ENCODE measurements at regions not wholly inside any gene's neighbourhood (a gene's known extent, or its start where the extent isn't known, plus 50 kb on each side); places are given as distances from the start of the nearest gene placed in this dataset.

DNA sequence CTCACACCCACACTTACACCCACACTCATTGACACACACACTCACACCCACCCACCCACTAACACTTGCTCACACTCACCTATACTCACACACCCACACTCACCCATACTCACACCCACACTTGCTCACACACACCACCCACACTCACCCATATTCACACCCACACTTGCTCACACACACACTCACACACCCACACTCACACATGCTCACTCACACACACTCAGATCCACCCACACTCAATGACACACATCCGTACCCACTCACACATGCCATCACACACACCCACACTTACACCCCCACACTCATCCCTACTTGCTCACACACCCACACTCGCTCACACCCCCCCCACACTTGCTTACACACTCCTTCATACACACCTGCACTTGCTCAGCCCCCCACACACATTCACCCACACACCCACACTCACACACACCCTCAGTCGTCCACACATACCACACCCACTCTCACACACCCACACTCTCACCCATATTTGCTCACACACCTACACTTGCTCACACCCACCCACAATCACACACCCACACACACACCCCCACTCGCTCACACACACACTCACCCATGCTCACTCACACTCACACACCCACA lies 321.1 kb upstream of the N4BP1 start:
- DNase-seq, result no peak

DNA sequence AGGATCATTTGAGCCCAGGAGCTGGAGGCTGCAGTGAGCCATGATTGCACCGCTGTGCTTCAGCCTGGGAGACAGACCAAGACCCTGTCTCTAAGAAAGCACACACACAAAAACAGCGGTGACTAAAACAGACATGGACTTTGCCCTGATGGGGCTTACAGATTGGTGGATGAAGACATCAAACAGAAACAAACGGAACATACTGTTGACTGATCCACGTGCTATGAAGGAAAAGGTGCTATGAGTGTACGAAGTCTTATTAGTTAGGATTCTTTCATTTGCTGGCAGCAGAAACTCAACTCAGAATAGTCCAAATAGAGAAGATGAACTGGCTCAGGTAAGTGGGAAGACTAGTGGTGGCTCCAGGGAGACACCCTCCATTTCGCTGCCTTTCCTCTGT lies 309.8 kb upstream of the N4BP1 start:
- no peak for DNase-seq

DNA sequence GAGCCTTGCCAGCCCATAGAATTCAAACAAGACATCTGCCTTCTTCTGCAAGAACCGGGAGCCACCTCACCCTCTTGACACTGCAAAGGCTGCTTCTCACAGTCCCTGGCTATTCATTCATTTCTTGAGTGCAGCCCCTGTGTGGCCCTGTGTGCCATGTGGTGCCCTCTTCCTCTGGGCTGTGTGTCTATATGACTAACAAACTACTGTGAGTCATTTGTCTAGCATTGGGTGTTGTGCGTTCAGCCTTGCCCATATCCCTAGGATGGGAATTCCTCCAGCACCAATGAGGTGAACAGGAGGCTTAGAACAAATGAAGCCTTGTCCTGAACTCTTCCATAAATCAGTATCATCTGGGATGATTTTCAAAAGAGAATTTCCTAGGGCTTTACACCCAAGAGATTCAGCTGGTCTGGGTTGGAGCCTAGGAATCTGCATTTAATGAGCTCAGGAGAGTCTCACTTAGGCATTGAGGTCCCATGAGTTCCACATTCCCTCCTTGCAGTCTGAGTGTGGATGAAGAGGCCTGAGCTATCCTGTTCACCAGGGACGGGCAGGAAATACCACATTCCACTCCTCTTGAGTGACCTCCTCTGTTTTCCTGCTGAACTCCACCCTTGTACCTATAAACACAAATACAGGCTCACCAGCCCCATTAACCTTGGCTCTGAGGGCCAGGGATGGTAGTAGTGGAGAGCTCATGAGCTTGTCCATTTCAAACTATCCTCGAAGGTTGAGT lies 308.7 kb upstream of the N4BP1 start:
- DNase-seq, result no peak

- no peak for DNase-seq
Observed at GRCh38 chr16:48916566-48916965, 306.6 kb upstream of the N4BP1 start.

GRCh38 chr16:48914070-48914469 lies 304.1 kb upstream of the N4BP1 start:
- no peak for DNase-seq

GRCh38 chr16:48913384-48913783 lies 303.4 kb upstream of the N4BP1 start:
- DNase-seq, result no peak

- no peak for DNase-seq
Observed at GRCh38 chr16:48912360-48912759, 302.4 kb upstream of the N4BP1 start.

DNA sequence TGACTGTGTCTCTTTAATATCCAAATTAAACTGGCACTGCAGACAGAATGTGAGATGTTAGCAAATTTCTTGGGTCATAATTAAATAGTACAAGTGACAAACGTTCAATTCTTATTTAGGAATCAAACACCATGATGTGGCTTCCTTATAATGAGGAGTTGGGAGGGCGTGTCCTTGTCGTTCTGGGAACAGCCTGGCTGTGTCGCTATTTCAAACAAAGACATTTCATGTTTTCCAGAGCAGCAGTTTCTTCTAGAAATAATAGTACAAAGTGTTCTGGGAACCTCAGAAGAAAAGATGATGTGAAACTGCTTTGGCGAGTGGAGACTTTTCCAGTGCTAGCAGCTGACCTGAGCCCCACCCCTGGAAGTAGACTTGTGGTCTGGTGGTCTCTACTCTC lies 301.7 kb upstream of the N4BP1 start:
- no peak for DNase-seq

GRCh38 chr16:48910214-48910613 lies 300.2 kb upstream of the N4BP1 start:
- no peak for DNase-seq

DNA sequence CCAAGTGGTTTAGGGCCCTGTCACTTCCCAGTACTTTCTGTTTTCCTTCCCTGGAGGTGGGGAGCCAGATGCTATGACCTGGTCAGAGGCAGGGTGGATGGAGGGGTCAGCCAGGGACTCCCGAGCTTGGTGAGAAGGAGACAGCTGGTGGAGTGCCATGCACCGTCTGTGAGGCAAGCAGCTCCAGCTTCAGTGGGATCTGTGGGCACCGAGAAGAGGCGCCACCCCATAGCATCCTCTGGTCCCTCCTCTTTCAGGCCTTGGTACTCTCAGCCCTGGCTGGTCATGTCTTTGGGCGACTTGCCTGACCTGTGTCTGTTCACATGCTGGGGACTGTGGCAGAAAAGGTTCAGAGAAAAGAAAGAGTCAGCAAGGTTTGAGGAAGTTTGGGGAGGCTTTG lies 299.3 kb upstream of the N4BP1 start:
- no peak for DNase-seq

GRCh38 chr16:48907906-48908634 lies 298.1 kb upstream of the N4BP1 start:
- no peak for DNase-seq

DNA sequence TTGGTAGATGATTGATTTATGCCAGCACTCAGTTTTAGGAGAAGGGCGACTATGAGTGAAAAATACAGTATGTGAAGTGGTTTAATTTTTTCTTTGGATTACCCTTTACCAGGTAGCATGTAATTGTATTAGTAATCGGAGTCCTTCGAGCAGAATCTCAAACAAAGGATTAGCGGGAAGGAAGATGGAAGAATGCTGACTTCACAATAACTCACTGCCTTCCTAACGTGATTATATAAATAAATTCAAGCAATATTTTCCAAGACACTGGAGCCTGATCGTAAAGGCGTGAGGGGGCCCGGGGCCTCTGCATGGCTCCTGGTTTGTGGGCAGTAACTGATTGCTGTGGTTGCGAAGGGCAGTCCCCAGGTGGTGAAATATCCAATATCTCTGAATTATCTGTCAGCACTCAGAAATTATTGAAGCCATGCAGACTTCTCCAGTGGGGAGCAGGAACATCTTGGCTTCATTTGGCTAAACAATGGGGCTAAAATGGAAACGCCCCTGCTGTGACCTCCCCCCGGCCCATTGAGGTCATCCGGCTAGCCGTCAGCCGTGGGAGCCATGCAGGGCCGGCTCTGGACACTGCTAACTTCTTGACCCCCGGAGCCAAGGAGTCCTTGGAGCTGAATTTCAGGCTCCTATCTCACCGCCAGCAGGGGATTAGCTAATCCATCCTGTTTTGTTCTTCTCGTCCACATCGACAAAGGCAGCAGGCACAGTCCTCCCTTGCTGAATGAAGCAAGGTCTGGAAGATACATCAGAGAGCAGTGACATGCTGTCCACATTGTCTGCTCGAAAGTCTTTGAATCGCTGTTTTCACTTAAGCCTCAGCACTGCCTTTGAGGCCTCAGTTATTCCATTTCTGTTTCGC lies 295.9 kb upstream of the N4BP1 start:
- no peak for DNase-seq

GRCh38 chr16:48904333-48904732 lies 294.4 kb upstream of the N4BP1 start:
- no peak for DNase-seq

GRCh38 chr16:48903039-48903438 lies 293.1 kb upstream of the N4BP1 start:
- DNase-seq, result no peak

- no peak for DNase-seq
Observed at GRCh38 chr16:48901712-48902374, 291.9 kb upstream of the N4BP1 start.

GRCh38 chr16:48899500-48899899 lies 289.5 kb upstream of the N4BP1 start:
- no peak for DNase-seq

- no peak for DNase-seq
Observed at GRCh38 chr16:48897698-48898205, 287.8 kb upstream of the N4BP1 start.

DNA sequence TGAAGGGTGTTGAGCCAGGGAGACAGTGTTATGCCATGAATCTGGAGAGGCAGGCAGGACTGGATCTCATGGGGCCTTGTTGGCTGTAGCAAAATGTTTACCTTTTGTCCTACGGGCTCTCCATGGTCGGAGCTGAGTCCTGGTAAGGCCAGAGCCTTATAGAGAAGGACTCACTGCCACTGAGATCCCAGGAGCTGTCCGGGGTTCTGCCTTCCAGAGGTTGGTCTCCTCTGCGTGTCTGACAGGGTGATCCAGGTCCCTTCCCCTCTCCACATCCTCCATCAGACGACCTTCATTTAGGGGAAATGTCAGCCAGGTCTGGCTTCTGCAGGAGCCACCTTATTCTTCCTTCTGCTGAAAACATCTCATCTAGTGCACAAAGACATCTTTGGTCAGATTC lies 285.2 kb upstream of the N4BP1 start:
- DNase-seq, result no peak

DNA sequence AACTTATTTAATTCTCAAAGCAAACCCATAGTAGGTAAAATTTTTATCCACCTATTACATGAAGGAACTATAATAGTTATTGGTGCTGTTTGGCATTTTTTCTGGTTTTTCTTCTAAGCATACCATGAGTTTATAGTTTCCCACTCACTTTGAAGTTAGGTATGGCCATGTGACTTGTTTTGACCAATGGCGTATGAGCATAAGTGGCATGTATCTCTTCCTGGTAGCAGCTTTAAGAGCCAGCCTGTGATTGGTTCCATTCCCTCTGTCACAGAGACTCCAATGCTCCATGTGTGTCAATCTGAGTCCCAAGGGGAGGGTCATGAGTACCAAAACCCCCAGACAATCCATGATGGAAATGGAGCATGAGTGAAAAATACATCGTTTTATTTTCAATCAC lies 282.9 kb upstream of the N4BP1 start:
- DNase-seq, result no peak

GRCh38 chr16:48887646-48888210 lies 277.7 kb upstream of the N4BP1 start:
- DNase-seq, result no peak

DNA sequence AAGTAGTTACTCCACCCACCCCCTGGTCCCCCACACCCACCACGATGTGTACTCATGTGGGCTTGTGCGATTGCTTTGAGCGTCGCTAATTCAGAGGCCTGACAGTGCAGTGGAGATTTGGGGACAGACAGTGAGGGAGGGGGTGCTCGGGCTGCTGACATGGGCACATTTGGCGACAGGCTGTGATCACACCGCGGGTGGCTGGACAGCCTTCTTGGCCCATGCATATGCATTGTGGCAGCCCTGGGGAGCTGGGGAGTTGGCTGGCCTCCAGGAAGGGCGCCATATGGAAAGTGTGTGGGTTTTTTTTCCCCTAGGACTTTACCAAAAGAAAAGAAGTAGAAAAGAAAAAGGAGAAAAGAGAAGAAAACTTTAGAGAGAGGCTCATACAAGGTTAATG lies 275.5 kb upstream of the N4BP1 start:
- DNase-seq, result no peak

DNA sequence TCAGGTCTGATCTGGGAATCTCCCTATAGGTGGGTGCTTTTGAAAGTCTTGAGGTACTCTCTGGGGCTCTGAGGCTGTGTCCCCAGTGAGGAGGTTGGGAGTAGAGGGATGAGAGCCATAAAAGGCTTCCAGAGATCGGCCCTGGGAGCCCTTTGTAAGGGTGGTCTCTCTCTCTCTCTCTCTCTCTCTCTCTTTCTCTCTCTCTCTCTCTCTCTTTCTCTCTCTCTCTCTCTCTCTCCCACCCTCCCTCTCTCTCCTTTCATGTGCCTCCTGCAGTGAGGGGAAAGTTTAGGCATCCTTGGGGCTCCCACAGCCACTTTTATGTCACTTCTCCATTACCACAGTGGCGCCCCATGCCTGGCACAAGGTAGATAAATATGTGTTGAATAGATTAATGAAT lies 271.3 kb upstream of the N4BP1 start:
- DNase-seq, result no peak

All from midbrain (tissue), 1 donor.